H9 (cell line): ENCODE measurements at regions not wholly inside any gene's neighbourhood (a gene's known extent, or its start where the extent isn't known, plus 50 kb on each side); places are given as distances from the start of the nearest gene placed in this dataset.

Source experiments
- DNase-seq: peaks from one replicate; pipeline ENCODE4 v3.0.0-alpha.2; 2017
- H2AFZ ChIP-seq: one replicate; pipeline ENCODE4 v1.6.1; 2013; ENCODE audit warnings: mild to moderate bottlenecking, low read length, control low read depth, moderate library complexity
- H2AK5ac ChIP-seq: 2 replicates; pipeline ENCODE4 v1.6.1; 2013; ENCODE audit warnings: low read length, control low read depth, mixed read lengths; ENCODE audit not compliant: insufficient read length
- H2BK120ac ChIP-seq: one replicate; pipeline ENCODE4 v1.6.1; 2013; ENCODE audit warnings: low read depth, mild to moderate bottlenecking, low read length, control low read depth, inconsistent platforms; ENCODE audit not compliant: poor library complexity, severe bottlenecking
- H2BK12ac ChIP-seq: 2 replicates; pipeline ENCODE4 v1.6.1; 2013; ENCODE audit warnings: low read length, control low read depth, mixed read lengths, low read depth; ENCODE audit not compliant: insufficient read length
- H2BK15ac ChIP-seq: 2 replicates; pipeline ENCODE4 v1.6.1; 2013; ENCODE audit warnings: low read depth, low read length, control low read depth
- H2BK20ac ChIP-seq: one replicate; pipeline ENCODE4 v1.6.1; 2013; ENCODE audit warnings: low read depth, mild to moderate bottlenecking, low read length, control low read depth, inconsistent platforms; ENCODE audit not compliant: poor library complexity, severe bottlenecking
- H2BK5ac ChIP-seq: 2 replicates; pipeline ENCODE4 v1.6.1; 2013; ENCODE audit warnings: low read length, control low read depth, mixed read lengths; ENCODE audit not compliant: insufficient read length
- H3K14ac ChIP-seq: 2 replicates; pipeline ENCODE4 v1.6.1; 2013; ENCODE audit warnings: low read length, control low read depth; ENCODE audit not compliant: insufficient read depth
- H3K18ac ChIP-seq: 2 replicates; pipeline ENCODE4 v1.6.1; 2013; ENCODE audit warnings: low read depth, mild to moderate bottlenecking, mixed read lengths, low read length, control low read depth; ENCODE audit not compliant: insufficient read length
- H3K23ac ChIP-seq: 2 replicates; pipeline ENCODE4 v1.6.1; 2013; ENCODE audit warnings: low read length, control low read depth, mixed read lengths, low read depth; ENCODE audit not compliant: insufficient read length
- H3K23me2 ChIP-seq: 2 replicates; pipeline ENCODE4 v1.6.1; 2013; ENCODE audit warnings: low read depth, mild to moderate bottlenecking, mixed read lengths, low read length, control low read depth; ENCODE audit not compliant: insufficient read length, poor library complexity, severe bottlenecking
- H3K27ac ChIP-seq: 2 replicates; pipeline ENCODE4 v1.5.1; 2013; ENCODE audit warnings: low read length, control low read depth, mixed read lengths, low read depth; ENCODE audit not compliant: insufficient read length
- H3K27me3 ChIP-seq: 2 replicates; pipeline ENCODE4 v1.6.1; 2013; ENCODE audit warnings: low read length, control low read depth, inconsistent platforms; ENCODE audit not compliant: insufficient read depth
- H3K4ac ChIP-seq: 2 replicates; pipeline ENCODE4 v1.6.1; 2013; ENCODE audit warnings: low read depth, mild to moderate bottlenecking, control low read depth, inconsistent platforms, low read length, moderate library complexity
- H3K4me1 ChIP-seq: 2 replicates; pipeline ENCODE4 v1.6.1; 2013; ENCODE audit warnings: low read length, control low read depth, inconsistent platforms; ENCODE audit not compliant: insufficient read depth
- H3K4me2 ChIP-seq: 2 replicates; pipeline ENCODE4 v1.6.1; 2013; ENCODE audit warnings: low read length, control low read depth, mixed read lengths; ENCODE audit not compliant: insufficient read length, insufficient read depth
- H3K56ac ChIP-seq: 2 replicates; pipeline ENCODE4 v1.6.1; 2013; ENCODE audit warnings: low read depth, mild to moderate bottlenecking, mixed read lengths, low read length, control low read depth; ENCODE audit not compliant: insufficient read length
- H3K79me1 ChIP-seq: 2 replicates; pipeline ENCODE4 v1.6.1; 2013; ENCODE audit warnings: low read depth, mild to moderate bottlenecking, moderate library complexity, low read length, control low read depth, inconsistent platforms; ENCODE audit not compliant: insufficient read depth, poor library complexity, severe bottlenecking
- H3K79me2 ChIP-seq: 2 replicates; pipeline ENCODE4 v1.6.1; 2013; ENCODE audit warnings: low read length, control low read depth, inconsistent platforms; ENCODE audit not compliant: insufficient read depth
- H3K9ac ChIP-seq: 2 replicates; pipeline ENCODE4 v1.6.1; 2013; ENCODE audit warnings: low read length, control low read depth, mixed read lengths; ENCODE audit not compliant: insufficient read length; ENCODE audit errors: extremely low read depth
- H3K9me3 ChIP-seq: one replicate; pipeline ENCODE4 v1.6.1; 2013; ENCODE audit warnings: low read depth, low read length, inconsistent platforms; ENCODE audit not compliant: control insufficient read depth
- H3T11ph ChIP-seq: one replicate; pipeline ENCODE4 v1.6.1; 2013; ENCODE audit warnings: mild to moderate bottlenecking, low read length, control low read depth, inconsistent platforms
- H4K20me1 ChIP-seq: one replicate; pipeline ENCODE4 v1.6.1; 2013; ENCODE audit not compliant: control insufficient read depth, insufficient read length, insufficient read depth
- H4K5ac ChIP-seq: 2 replicates; pipeline ENCODE4 v1.6.1; 2013; ENCODE audit warnings: low read depth, mild to moderate bottlenecking, mixed read lengths, low read length, control low read depth; ENCODE audit not compliant: insufficient read length
- H4K8ac ChIP-seq: replicated peaks from 2 replicates; pipeline ENCODE4 v1.6.1; 2013; ENCODE audit warnings: low read length, control low read depth, mixed read lengths, low read depth; ENCODE audit not compliant: insufficient read length
- H4K91ac ChIP-seq: 2 replicates; pipeline ENCODE4 v1.6.1; 2013; ENCODE audit warnings: low read depth, mild to moderate bottlenecking, moderate library complexity, mixed read lengths, low read length, control low read depth; ENCODE audit not compliant: insufficient read length
- H3K27ac Mint-ChIP-seq, 3 experiments: 2 replicates in 2 of 3; 3 replicates in 1 of 3; pipeline ENCODE4 v1.8.0; 2020 to 2021; ENCODE audit warnings: mixed read lengths in 3 of 3, mild to moderate bottlenecking in 1 of 3, moderate library complexity in 1 of 3
- H3K27me3 Mint-ChIP-seq: 2 replicates; pipeline ENCODE4 v1.8.0; 2021; ENCODE audit warnings: low read depth, mild to moderate bottlenecking, moderate library complexity, mixed read lengths
- H3K36me3 Mint-ChIP-seq, 3 experiments: 2 replicates in 2 of 3; 3 replicates in 1 of 3; pipeline ENCODE4 v1.8.0; 2020 to 2021; ENCODE audit warnings: low read depth in 3 of 3, mixed read lengths in 3 of 3; ENCODE audit not compliant: insufficient read depth in 1 of 3
- H3K4me1 Mint-ChIP-seq, 2 experiments: 2 replicates each; pipeline ENCODE4 v1.8.0; 2020; ENCODE audit warnings: mixed read lengths in 2 of 2
- H3K4me3 Mint-ChIP-seq, 2 experiments: 2 replicates in 1 of 2; 3 replicates in 1 of 2; pipeline ENCODE4 v1.8.0; 2020 to 2021; ENCODE audit warnings: mild to moderate bottlenecking in 2 of 2, mixed read lengths in 2 of 2, moderate library complexity in 1 of 2
- H3K9me3 Mint-ChIP-seq, 2 experiments: 2 replicates in 1 of 2; 3 replicates in 1 of 2; pipeline ENCODE4 v1.8.0; 2020; ENCODE audit warnings: mild to moderate bottlenecking in 2 of 2, mixed read lengths in 2 of 2, moderate library complexity in 1 of 2
- WGBS: extraction: QIAGEN DNeasy Blood & Tissue Kit; methylation state at CpG from one replicate; pipeline ENCODE4 v1.1.7; 2013; ENCODE audit warnings: missing lambda C conversion rate, low lambda C conversion rate, mixed read lengths; ENCODE audit not compliant: insufficient read length; ENCODE audit errors: extremely low coverage; 5-methylcytosine and 5-hydroxymethylcytosine counted together
- TF ChIP-seq, protein P1 (sequence below): fragments of 200-600 bp; sonication (generic); conservative IDR thresholded peaks from 3 replicates; pipeline ENCODE4 v1.8.0; 2021; ENCODE audit warnings: antibody characterized with exemption, mild to moderate bottlenecking

DNA sequence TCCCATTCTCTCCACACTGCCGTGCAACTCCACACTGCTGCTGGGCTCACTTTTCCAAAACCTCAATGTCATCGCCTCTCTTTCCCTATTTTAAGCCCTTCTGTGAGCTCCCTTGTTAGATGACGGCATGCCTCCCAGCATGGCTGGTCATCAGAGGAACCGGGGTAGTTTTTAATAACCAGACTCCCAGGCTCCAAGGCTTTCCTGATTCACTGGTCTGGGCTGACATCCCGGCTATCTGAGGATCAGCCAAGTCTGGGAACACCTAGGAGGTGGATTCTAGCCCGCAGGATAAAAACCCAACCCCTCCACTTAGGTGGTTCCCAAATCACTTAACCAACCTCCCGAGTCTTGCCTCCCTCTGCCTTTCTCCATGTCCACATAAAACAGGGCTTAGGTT is 295.4 kb upstream of the FZD8 start:
- Histone ChIP-seq H3K4ac (no peak overlapping the region), H2BK12ac (no peak overlapping the region), H2BK5ac (no peak overlapping the region), H3K27me3 (no peaks in the 10 kb centered on the region), H3K4me1 (no peaks in the 10 kb centered on the region; the same call in 1 of the 2 replicates), H3K14ac (no peak overlapping the region), H3T11ph (no peak overlapping the region), H4K8ac (no peak overlapping the region), H2BK120ac (no peak overlapping the region), H2BK20ac (no peak overlapping the region), H2BK15ac (no peak overlapping the region), H3K27ac (no peak overlapping the region), H3K79me2 (no peaks in the 10 kb centered on the region), H2AK5ac (no peak overlapping the region), H4K5ac (no peak overlapping the region), H3K4me2 (no peak overlapping the region), H3K9ac (no peak overlapping the region), H3K18ac (no peak overlapping the region), H4K20me1 (no peaks in the 10 kb centered on the region), H3K56ac (no peak overlapping the region), H2AFZ (no peak overlapping the region), H3K23me2 (no peaks in the 10 kb centered on the region), H3K79me1 (no peaks in the 10 kb centered on the region), H3K9me3 (no peaks in the 10 kb centered on the region), H3K23ac (no peak overlapping the region), H4K91ac (no peak overlapping the region)
- DNase-seq = no peak
- Mint-ChIP-seq H3K27me3 (peaks cover 4% of the 10 kb centered on the region), H3K4me3 (no peak overlapping the region), H3K9me3 (no peaks in the 10 kb centered on the region), H3K36me3 (no peaks in the 10 kb centered on the region), H3K27ac (no peak overlapping the region), H3K4me1 (peaks cover 21 to 23% of the 10 kb centered on the region in 2 experiments)
- TF ChIP-seq, protein P1, sequence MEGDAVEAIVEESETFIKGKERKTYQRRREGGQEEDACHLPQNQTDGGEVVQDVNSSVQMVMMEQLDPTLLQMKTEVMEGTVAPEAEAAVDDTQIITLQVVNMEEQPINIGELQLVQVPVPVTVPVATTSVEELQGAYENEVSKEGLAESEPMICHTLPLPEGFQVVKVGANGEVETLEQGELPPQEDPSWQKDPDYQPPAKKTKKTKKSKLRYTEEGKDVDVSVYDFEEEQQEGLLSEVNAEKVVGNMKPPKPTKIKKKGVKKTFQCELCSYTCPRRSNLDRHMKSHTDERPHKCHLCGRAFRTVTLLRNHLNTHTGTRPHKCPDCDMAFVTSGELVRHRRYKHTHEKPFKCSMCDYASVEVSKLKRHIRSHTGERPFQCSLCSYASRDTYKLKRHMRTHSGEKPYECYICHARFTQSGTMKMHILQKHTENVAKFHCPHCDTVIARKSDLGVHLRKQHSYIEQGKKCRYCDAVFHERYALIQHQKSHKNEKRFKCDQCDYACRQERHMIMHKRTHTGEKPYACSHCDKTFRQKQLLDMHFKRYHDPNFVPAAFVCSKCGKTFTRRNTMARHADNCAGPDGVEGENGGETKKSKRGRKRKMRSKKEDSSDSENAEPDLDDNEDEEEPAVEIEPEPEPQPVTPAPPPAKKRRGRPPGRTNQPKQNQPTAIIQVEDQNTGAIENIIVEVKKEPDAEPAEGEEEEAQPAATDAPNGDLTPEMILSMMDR = no peak
- WGBS = no CpG with 5 or more reads among the region's 7 CpGs
